ENCODE measurements at regions not wholly inside any gene's neighbourhood (a gene's known extent, or its start where the extent isn't known, plus 50 kb on each side); places are given as distances from the start of the nearest gene placed in this dataset.
"Not testable (repeated sequence)": the region's sequence is repeated elsewhere in the genome, so short reads cannot be mapped to it uniquely, and the experiment has no call there.

- Histone ChIP-seq H3K4me1 (no peaks in the 10 kb centered on the region), H3K36me3 (no peaks in the 10 kb centered on the region), H3K4me3 (no peak overlapping the region), H3K9me3 (no peaks in the 10 kb centered on the region), H3K27me3 (no peaks in the 10 kb centered on the region), H3K27ac (no peak overlapping the region)
- no peak for TF ChIP-seq CTCF (IDR thresholded peaks at IDR 0.05)
- DNase-seq (ENCODE audit: low spot score) = no peak
These were observed 81.8 kb upstream of the OR9Q1 start for GRCh38 chr11:57941875-57942274.

GRCh38 chr11:57942808-57943207 is 80.9 kb upstream of the OR9Q1 start:
- no peak for DNase-seq (ENCODE audit: low spot score)
- no peak for TF ChIP-seq CTCF (IDR thresholded peaks at IDR 0.05)
- no peaks in the 10 kb centered on the region for H3K4me1 ChIP-seq
- no peaks in the 10 kb centered on the region for H3K9me3 ChIP-seq
- H3K4me3 ChIP-seq = no peak overlapping the region
- no peaks in the 10 kb centered on the region for H3K36me3 ChIP-seq
- H3K27ac ChIP-seq = no peak overlapping the region
- no peaks in the 10 kb centered on the region for H3K27me3 ChIP-seq

- not testable (repeated sequence) for H3K27ac ChIP-seq; H3K9me3 ChIP-seq; DNase-seq (ENCODE audit: low spot score); H3K4me1 ChIP-seq; H3K4me3 ChIP-seq; H3K36me3 ChIP-seq; H3K27me3 ChIP-seq
These were observed 79.9 kb upstream of the OR9Q1 start for GRCh38 chr11:57943766-57944165.

- H3K27ac ChIP-seq = no peak overlapping the region
- no peaks in the 10 kb centered on the region for H3K4me1 ChIP-seq
- H3K4me3 ChIP-seq = no peak overlapping the region
- no peaks in the 10 kb centered on the region for H3K36me3 ChIP-seq
- no peaks in the 10 kb centered on the region for H3K9me3 ChIP-seq
- TF ChIP-seq CTCF (IDR thresholded peaks at IDR 0.05) = no peak
- no peaks in the 10 kb centered on the region for H3K27me3 ChIP-seq
- DNase-seq (ENCODE audit: low spot score) = no peak
These were observed 77.1 kb upstream of the OR9Q1 start for GRCh38 chr11:57946628-57947027.

GRCh38 chr11:57964660-57965059 is 59.0 kb upstream of the OR9Q1 start:
- TF ChIP-seq CTCF (IDR thresholded peaks at IDR 0.05) = no peak
- no peak for DNase-seq (ENCODE audit: low spot score)
- Histone ChIP-seq H3K36me3 (no peaks in the 10 kb centered on the region), H3K4me1 (no peaks in the 10 kb centered on the region), H3K4me3 (no peak overlapping the region), H3K27me3 (no peaks in the 10 kb centered on the region), H3K9me3 (no peaks in the 10 kb centered on the region), H3K27ac (no peak overlapping the region)

- Histone ChIP-seq H3K4me3 (no peak overlapping the region), H3K27ac (no peak overlapping the region), H3K36me3 (no peaks in the 10 kb centered on the region), H3K4me1 (no peaks in the 10 kb centered on the region), H3K27me3 (no peaks in the 10 kb centered on the region), H3K9me3 (no peaks in the 10 kb centered on the region)
- TF ChIP-seq CTCF (IDR thresholded peaks at IDR 0.05) = no peak
- DNase-seq (ENCODE audit: low spot score) = no peak
These were observed 52.2 kb upstream of the OR9Q1 start for GRCh38 chr11:57971272-57972012.
